Endodermal cell (in vitro differentiated cells): ENCODE measurements at regions not wholly inside any gene's neighbourhood (a gene's known extent, or its start where the extent isn't known, plus 50 kb on each side); places are given as distances from the start of the nearest gene placed in this dataset.

Source experiments
- DNase-seq: peaks from one replicate; pipeline ENCODE4 v3.0.0-alpha.2; 2017
- H3K27ac ChIP-seq: 2 replicates; pipeline ENCODE4 v1.5.1; 2013; ENCODE audit warnings: mild to moderate bottlenecking, low read depth, low read length, moderate library complexity
- H3K27me3 ChIP-seq: 2 replicates; pipeline ENCODE4 v1.6.1; 2013; ENCODE audit warnings: mild to moderate bottlenecking, low read length, moderate library complexity; ENCODE audit not compliant: insufficient read depth, control insufficient read depth, poor library complexity, severe bottlenecking
- H3K36me3 ChIP-seq: 2 replicates; pipeline ENCODE4 v1.7.0; 2013; ENCODE audit warnings: mild to moderate bottlenecking, low read length, moderate library complexity; ENCODE audit not compliant: control insufficient read depth, insufficient read depth
- H3K4me1 ChIP-seq: one replicate; pipeline ENCODE4 v1.7.0; 2013; ENCODE audit warnings: low read length; ENCODE audit not compliant: control insufficient read depth, insufficient read depth
- H3K4me3 ChIP-seq: 2 replicates; pipeline ENCODE4 v1.5.1; 2013; ENCODE audit warnings: mild to moderate bottlenecking, low read length, moderate library complexity
- H3K9ac ChIP-seq: 2 replicates; pipeline ENCODE4 v1.6.1; 2013; ENCODE audit warnings: mild to moderate bottlenecking, low read length, moderate library complexity; ENCODE audit not compliant: poor library complexity, severe bottlenecking; ENCODE audit errors: extremely low read depth
- H3K9me3 ChIP-seq: 2 replicates; pipeline ENCODE4 v1.6.1; 2013; ENCODE audit warnings: mild to moderate bottlenecking, low read length, moderate library complexity; ENCODE audit not compliant: control insufficient read depth
- H3K27ac Mint-ChIP-seq: 2 replicates; pipeline ENCODE4 v1.8.0; 2020; ENCODE audit warnings: mixed read lengths
- H3K27me3 Mint-ChIP-seq: 2 replicates; pipeline ENCODE4 v1.8.0; 2021; ENCODE audit warnings: mild to moderate bottlenecking, mixed read lengths; ENCODE audit not compliant: insufficient read depth
- H3K36me3 Mint-ChIP-seq: 2 replicates; pipeline ENCODE4 v1.8.0; 2020; ENCODE audit warnings: low read depth, mixed read lengths
- H3K4me1 Mint-ChIP-seq: 2 replicates; pipeline ENCODE4 v1.8.0; 2020; ENCODE audit warnings: mixed read lengths
- H3K4me3 Mint-ChIP-seq: 2 replicates; pipeline ENCODE4 v1.8.0; 2020; ENCODE audit warnings: mild to moderate bottlenecking, moderate library complexity, mixed read lengths
- H3K9me3 Mint-ChIP-seq: 2 replicates; pipeline ENCODE4 v1.8.0; 2020; ENCODE audit warnings: mild to moderate bottlenecking, mixed read lengths
- WGBS, 2 experiments: methylation state at CpG; one replicate each; pipeline versions ENCODE4 v1.1.5 to v1.1.7; 2013; ENCODE audit warnings: missing lambda C conversion rate in 2 of 2, mixed read lengths in 1 of 2; ENCODE audit not compliant: insufficient coverage in 1 of 2, insufficient read length in 1 of 2; 5-methylcytosine and 5-hydroxymethylcytosine counted together
- TF ChIP-seq, protein P1 (sequence below): fragments of 200-600 bp; sonication (generic); conservative IDR thresholded peaks from 2 replicates; pipeline ENCODE4 v1.5.0; 2021; ENCODE audit warnings: antibody characterized with exemption, mild to moderate bottlenecking

DNA sequence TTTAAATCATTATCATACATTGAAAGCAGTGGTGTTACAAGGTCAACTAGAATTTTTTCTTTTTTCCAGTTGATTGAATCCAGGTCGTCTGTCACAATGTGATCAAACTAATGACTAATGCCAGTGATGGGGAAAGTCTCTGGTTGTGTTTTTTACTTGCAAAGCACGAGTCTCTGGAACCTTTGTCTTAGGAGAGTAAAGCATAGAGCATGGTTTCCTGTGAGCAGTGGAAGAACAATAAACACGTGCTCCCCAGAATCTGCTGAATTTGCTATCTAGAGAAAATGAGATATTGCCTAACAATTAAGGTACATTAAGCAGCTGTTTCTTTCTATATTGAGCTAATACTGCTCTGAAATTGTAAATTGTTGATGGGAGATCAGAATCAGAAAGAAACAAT lies 1332.4 kb upstream of the TMEFF2 start:
- Histone ChIP-seq H3K27me3 (no peaks in the 10 kb centered on the region), H3K4me1 (no peaks in the 10 kb centered on the region), H3K9me3 (no peaks in the 10 kb centered on the region), H3K27ac (no peak overlapping the region), H3K9ac (no peak overlapping the region), H3K36me3 (no peaks in the 10 kb centered on the region), H3K4me3 (no peak overlapping the region)
- no peak for DNase-seq
- peaks cover 4% of the 10 kb centered on the region for H3K4me1 Mint-ChIP-seq
- peaks cover 2% of the 10 kb centered on the region for H3K36me3 Mint-ChIP-seq
- H3K27me3 Mint-ChIP-seq: no peaks in the 10 kb centered on the region
- TF ChIP-seq, protein P1, sequence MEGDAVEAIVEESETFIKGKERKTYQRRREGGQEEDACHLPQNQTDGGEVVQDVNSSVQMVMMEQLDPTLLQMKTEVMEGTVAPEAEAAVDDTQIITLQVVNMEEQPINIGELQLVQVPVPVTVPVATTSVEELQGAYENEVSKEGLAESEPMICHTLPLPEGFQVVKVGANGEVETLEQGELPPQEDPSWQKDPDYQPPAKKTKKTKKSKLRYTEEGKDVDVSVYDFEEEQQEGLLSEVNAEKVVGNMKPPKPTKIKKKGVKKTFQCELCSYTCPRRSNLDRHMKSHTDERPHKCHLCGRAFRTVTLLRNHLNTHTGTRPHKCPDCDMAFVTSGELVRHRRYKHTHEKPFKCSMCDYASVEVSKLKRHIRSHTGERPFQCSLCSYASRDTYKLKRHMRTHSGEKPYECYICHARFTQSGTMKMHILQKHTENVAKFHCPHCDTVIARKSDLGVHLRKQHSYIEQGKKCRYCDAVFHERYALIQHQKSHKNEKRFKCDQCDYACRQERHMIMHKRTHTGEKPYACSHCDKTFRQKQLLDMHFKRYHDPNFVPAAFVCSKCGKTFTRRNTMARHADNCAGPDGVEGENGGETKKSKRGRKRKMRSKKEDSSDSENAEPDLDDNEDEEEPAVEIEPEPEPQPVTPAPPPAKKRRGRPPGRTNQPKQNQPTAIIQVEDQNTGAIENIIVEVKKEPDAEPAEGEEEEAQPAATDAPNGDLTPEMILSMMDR: no peak
- H3K27ac Mint-ChIP-seq: no peak overlapping the region
- peaks cover 2% of the 10 kb centered on the region for H3K9me3 Mint-ChIP-seq
- 11 to 53% methylated on average over 3 of the region's 3 CpGs for WGBS, 2 experiments
- H3K4me3 Mint-ChIP-seq: no peak overlapping the region

DNA sequence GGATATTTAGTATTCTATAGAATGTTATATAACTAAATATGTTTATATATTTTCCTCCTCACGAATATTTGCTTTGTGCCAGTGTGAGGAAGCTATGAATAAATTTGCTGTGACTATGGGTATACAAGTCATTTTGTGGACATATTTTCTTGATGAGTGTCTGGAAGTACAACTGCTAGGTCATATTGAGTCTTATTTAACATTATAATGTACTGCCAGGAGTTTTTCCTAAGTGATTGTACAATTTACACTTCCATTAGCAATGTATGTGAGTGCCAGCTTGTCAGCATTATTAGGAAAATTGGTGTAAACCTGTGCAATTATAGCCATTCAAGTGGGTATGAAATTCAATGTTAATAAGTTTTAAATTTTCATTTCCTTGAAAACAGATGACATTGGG lies 1328.9 kb upstream of the TMEFF2 start:
- H3K36me3 Mint-ChIP-seq: no peaks in the 10 kb centered on the region
- DNase-seq: no peak
- 86% methylated on average over 1 of the region's 1 CpG; no CpG with 5 or more reads in 1 of the 2 experiments for WGBS, 2 experiments

DNA sequence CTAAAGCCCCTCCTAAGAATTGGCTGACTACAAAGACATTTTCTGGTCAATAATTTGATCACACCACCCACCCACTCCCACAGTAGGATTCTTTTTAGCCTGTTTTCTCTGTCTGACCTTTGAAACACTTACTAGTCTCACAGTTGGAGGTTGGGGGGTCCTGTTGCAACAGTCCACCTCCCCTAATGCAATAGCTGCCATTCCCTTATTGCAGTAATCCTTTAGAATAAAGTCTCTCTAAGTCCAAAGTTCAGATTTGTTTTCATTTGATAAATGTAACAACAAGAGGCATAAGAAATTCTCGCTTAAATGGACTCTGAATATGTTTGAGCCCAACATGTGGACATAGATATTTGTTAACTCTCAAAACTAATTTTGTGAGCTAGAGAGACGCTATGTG lies 1326.8 kb upstream of the TMEFF2 start:
- no peaks in the 10 kb centered on the region for H3K9me3 ChIP-seq
- H3K36me3 Mint-ChIP-seq: peaks cover 4% of the 10 kb centered on the region
- 96% methylated on average over 2 of the region's 2 CpGs; no CpG with 5 or more reads in 1 of the 2 experiments for WGBS, 2 experiments
- no peaks in the 10 kb centered on the region for H3K27me3 ChIP-seq
- peaks cover 11% of the 10 kb centered on the region for H3K4me1 Mint-ChIP-seq
- H3K4me3 Mint-ChIP-seq: no peak overlapping the region
- no peaks in the 10 kb centered on the region for H3K9me3 Mint-ChIP-seq
- no peak overlapping the region for H3K27ac ChIP-seq
- DNase-seq: no peak
- H3K4me3 ChIP-seq: no peak overlapping the region
- H3K36me3 ChIP-seq: no peaks in the 10 kb centered on the region
- TF ChIP-seq, protein P1: no peak
- H3K4me1 ChIP-seq: peaks cover 5% of the 10 kb centered on the region
- no peaks in the 10 kb centered on the region for H3K27me3 Mint-ChIP-seq
- H3K9ac ChIP-seq: no peak overlapping the region
- no peak overlapping the region for H3K27ac Mint-ChIP-seq

More for the DNA sequence above, 1328.9 kb upstream of the TMEFF2 start:
- Histone ChIP-seq H3K27ac (no peak overlapping the region), H3K36me3 (no peaks in the 10 kb centered on the region), H3K4me1 (peaks cover 5% of the 10 kb centered on the region), H3K27me3 (no peaks in the 10 kb centered on the region), H3K9ac (no peak overlapping the region), H3K9me3 (no peaks in the 10 kb centered on the region), H3K4me3 (no peak overlapping the region)
- H3K4me1 Mint-ChIP-seq: peaks cover 11% of the 10 kb centered on the region
- H3K27ac Mint-ChIP-seq: no peak overlapping the region
- no peaks in the 10 kb centered on the region for H3K27me3 Mint-ChIP-seq
- no peaks in the 10 kb centered on the region for H3K9me3 Mint-ChIP-seq
- TF ChIP-seq, protein P1: no peak
- H3K4me3 Mint-ChIP-seq: no peak overlapping the region
